PFSK-1 (cell line): ENCODE measurements at regions not wholly inside any gene's neighbourhood (a gene's known extent, or its start where the extent isn't known, plus 50 kb on each side); places are given as distances from the start of the nearest gene placed in this dataset.

Experiments used
- FOXP2 ChIP-seq: optimal IDR thresholded peaks from 2 replicates; pipeline ENCODE3; 2011; ENCODE audit warnings: borderline replicate concordance, control low read depth, inconsistent platforms; ENCODE audit not compliant: insufficient read depth; ENCODE audit errors: extremely low read length, extremely low read depth
- POLR2AphosphoS5 ChIP-seq: IDR thresholded peaks from 2 replicates; pipeline ENCODE4 v1.6.1; 2012; ENCODE audit warnings: low read depth, mild to moderate bottlenecking, control low read depth, low read length, moderate library complexity
- SIN3A ChIP-seq: IDR thresholded peaks from 2 replicates; pipeline ENCODE4 v1.6.1; 2012; ENCODE audit warnings: mild to moderate bottlenecking, low read length, moderate library complexity, borderline replicate concordance; ENCODE audit not compliant: insufficient read depth
- TAF1 ChIP-seq: IDR thresholded peaks from 2 replicates; pipeline ENCODE4 v1.6.1; 2012; ENCODE audit warnings: low read length, control low read depth, borderline replicate concordance; ENCODE audit not compliant: insufficient read depth
- TF ChIP-seq, protein P1 (sequence below), 2 experiments: IDR thresholded peaks; 2 replicates each; pipeline versions ENCODE4 v1.6.1 to v1.8.0; 2011 to 2012; ENCODE audit warnings: low read depth in 2 of 2, low read length in 2 of 2, control low read depth in 1 of 2, inconsistent platforms in 1 of 2, mild to moderate bottlenecking in 1 of 2, moderate library complexity in 1 of 2; ENCODE audit not compliant: insufficient read depth in 1 of 2

DNA sequence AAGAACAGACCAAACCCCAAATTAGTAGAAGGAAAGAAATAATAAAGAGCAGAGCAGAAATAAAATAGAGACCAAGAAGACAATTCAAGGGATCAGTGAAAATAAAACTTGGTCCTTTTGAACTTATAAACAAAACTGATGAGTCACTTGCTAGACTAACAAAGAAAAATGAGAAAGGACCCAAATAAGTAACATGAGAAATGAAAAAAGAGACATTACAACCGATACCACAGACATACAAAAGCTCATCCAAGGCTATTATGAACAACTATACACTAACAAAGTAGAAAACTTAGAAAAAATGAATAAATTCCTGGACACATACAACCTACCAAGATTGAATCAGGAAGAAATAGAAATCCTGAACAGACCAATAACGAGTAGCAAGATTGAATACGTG, 414.5 kb downstream of the HTR7 start:
- TF ChIP-seq SIN3A (no peak), TAF1 (no peak), FOXP2 (no peak), POLR2AphosphoS5 (no peak)
- TF ChIP-seq, protein P1, sequence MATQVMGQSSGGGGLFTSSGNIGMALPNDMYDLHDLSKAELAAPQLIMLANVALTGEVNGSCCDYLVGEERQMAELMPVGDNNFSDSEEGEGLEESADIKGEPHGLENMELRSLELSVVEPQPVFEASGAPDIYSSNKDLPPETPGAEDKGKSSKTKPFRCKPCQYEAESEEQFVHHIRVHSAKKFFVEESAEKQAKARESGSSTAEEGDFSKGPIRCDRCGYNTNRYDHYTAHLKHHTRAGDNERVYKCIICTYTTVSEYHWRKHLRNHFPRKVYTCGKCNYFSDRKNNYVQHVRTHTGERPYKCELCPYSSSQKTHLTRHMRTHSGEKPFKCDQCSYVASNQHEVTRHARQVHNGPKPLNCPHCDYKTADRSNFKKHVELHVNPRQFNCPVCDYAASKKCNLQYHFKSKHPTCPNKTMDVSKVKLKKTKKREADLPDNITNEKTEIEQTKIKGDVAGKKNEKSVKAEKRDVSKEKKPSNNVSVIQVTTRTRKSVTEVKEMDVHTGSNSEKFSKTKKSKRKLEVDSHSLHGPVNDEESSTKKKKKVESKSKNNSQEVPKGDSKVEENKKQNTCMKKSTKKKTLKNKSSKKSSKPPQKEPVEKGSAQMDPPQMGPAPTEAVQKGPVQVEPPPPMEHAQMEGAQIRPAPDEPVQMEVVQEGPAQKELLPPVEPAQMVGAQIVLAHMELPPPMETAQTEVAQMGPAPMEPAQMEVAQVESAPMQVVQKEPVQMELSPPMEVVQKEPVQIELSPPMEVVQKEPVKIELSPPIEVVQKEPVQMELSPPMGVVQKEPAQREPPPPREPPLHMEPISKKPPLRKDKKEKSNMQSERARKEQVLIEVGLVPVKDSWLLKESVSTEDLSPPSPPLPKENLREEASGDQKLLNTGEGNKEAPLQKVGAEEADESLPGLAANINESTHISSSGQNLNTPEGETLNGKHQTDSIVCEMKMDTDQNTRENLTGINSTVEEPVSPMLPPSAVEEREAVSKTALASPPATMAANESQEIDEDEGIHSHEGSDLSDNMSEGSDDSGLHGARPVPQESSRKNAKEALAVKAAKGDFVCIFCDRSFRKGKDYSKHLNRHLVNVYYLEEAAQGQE (IDR thresholded peaks at IDR 0.05; ENCODE audit: insufficient read depth in 1 of 2, low read depth in 2 of 2, low read length in 2 of 2): no peak

GRCh38 chr10:90447831-90448230, 410.0 kb downstream of the HTR7 start:
- TF ChIP-seq, protein P1 (IDR thresholded peaks at IDR 0.05; ENCODE audit: insufficient read depth in 1 of 2, low read depth in 2 of 2, low read length in 2 of 2): no peak
- TF ChIP-seq POLR2AphosphoS5 (no peak), TAF1 (no peak), FOXP2 (no peak), SIN3A (no peak)

- TF ChIP-seq TAF1 (no peak), POLR2AphosphoS5 (no peak), SIN3A (no peak), FOXP2 (no peak)
- TF ChIP-seq, protein P1 (IDR thresholded peaks at IDR 0.05; ENCODE audit: insufficient read depth in 1 of 2, low read depth in 2 of 2, low read length in 2 of 2): no peak
These were observed 407.0 kb downstream of the HTR7 start for GRCh38 chr10:90450797-90451196.

- TF ChIP-seq, protein P1 (IDR thresholded peaks at IDR 0.05; ENCODE audit: insufficient read depth in 1 of 2, low read depth in 2 of 2, low read length in 2 of 2): no peak
- TF ChIP-seq POLR2AphosphoS5 (no peak), SIN3A (no peak), TAF1 (no peak), FOXP2 (no peak)
These were observed 406.6 kb downstream of the HTR7 start for GRCh38 chr10:90451283-90451682.

GRCh38 chr10:90458054-90458453, 399.8 kb downstream of the HTR7 start:
- TF ChIP-seq TAF1 (no peak), FOXP2 (no peak), SIN3A (no peak), POLR2AphosphoS5 (no peak)
- TF ChIP-seq, protein P1 (IDR thresholded peaks at IDR 0.05; ENCODE audit: insufficient read depth in 1 of 2, low read depth in 2 of 2, low read length in 2 of 2): no peak
